HG03039 (cell line): ENCODE measurements at regions not wholly inside any gene's neighbourhood (a gene's known extent, or its start where the extent isn't known, plus 50 kb on each side); places are given as distances from the start of the nearest gene placed in this dataset.
"Not testable (repeated sequence)": the region's sequence is repeated elsewhere in the genome, so short reads cannot be mapped to it uniquely, and the experiment has no call there.

Experiments used
- ATAC-seq: cut with Tn5 transposase; IDR thresholded peaks from one replicate; pipeline ENCODE4 v1.9.1; 2021; ENCODE audit warnings: mild to moderate bottlenecking, moderate library complexity; ENCODE audit not compliant: unreplicated experiment

- not testable (repeated sequence) for ATAC-seq
Measured at GRCh38 chr20:29516847-29517246, 1740.6 kb upstream of the DEFB115 start.

- not testable (repeated sequence) for ATAC-seq
Measured at GRCh38 chr20:29519610-29520241, 1737.7 kb upstream of the DEFB115 start.

GRCh38 chr20:29533566-29534177 is 1723.8 kb upstream of the DEFB115 start:
- ATAC-seq: not testable (repeated sequence)

- not testable (repeated sequence) for ATAC-seq
Measured at GRCh38 chr20:29566901-29567635, 1690.4 kb upstream of the DEFB115 start.

GRCh38 chr20:29567671-29568070 is 1689.8 kb upstream of the DEFB115 start:
- not testable (repeated sequence) for ATAC-seq

- ATAC-seq: not testable (repeated sequence)
Measured at GRCh38 chr20:29570126-29570525, 1687.3 kb upstream of the DEFB115 start.

- ATAC-seq: not testable (repeated sequence)
Measured at GRCh38 chr20:29589530-29589929, 1667.9 kb upstream of the DEFB115 start.

- not testable (repeated sequence) for ATAC-seq
Measured at GRCh38 chr20:29604163-29604562, 1653.3 kb upstream of the DEFB115 start.

- not testable (repeated sequence) for ATAC-seq
Measured at GRCh38 chr20:29606171-29606570, 1651.3 kb upstream of the DEFB115 start.

GRCh38 chr20:29629395-29629794 is 1628.1 kb upstream of the DEFB115 start:
- ATAC-seq: not testable (repeated sequence)
